Prostate gland (tissue), 2 donors: ENCODE measurements at regions not wholly inside any gene's neighbourhood (a gene's known extent, or its start where the extent isn't known, plus 50 kb on each side); places are given as distances from the start of the nearest gene placed in this dataset.

Experiments used
- POLR2A ChIP-seq: fragments of 450-650 bp; IDR thresholded peaks from one replicate; pipeline ENCODE4 v1.6.1; 2016; ENCODE audit warnings: antibody characterized with exemption, mild to moderate bottlenecking
- POLR2AphosphoS5 ChIP-seq: sonication (generic); formaldehyde crosslinking; IDR thresholded peaks from one replicate; pipeline ENCODE4 v1.6.1; 2017; ENCODE audit warnings: antibody characterized with exemption
- TF ChIP-seq, protein P1 (sequence below), 4 experiments: fragments of 200-600 bp in 2 of 4; fragments of 450-650 bp in 2 of 4; sonication (generic) in 2 of 4; IDR thresholded peaks; 1 replicate in 3 of 4; 2 replicates in 1 of 4; pipeline ENCODE4 v1.5.1; 2016 to 2019; ENCODE audit warnings: antibody characterized with exemption in 4 of 4, mild to moderate bottlenecking in 2 of 4, moderate library complexity in 2 of 4

DNA sequence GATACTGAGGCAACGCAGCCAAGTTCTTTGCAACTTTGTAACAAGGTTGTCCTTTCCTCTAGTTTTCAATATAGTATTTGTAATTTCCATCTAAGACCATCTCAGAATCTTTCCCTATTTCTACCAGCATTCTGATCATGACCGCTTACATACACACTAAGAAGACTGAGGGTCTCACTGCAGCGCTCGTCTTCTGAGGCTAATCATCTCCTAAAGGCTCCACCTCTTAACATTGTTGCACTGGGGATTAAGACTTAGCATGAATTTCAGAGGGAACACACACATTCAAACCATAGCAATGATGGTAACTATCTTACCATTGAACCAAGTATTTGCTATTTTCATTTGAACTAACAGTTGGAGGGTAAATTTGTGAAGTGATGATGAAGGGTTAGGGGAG is 463.3 kb upstream of the CCDC54 start:
- no peak for TF ChIP-seq POLR2AphosphoS5
- TF ChIP-seq, protein P1, sequence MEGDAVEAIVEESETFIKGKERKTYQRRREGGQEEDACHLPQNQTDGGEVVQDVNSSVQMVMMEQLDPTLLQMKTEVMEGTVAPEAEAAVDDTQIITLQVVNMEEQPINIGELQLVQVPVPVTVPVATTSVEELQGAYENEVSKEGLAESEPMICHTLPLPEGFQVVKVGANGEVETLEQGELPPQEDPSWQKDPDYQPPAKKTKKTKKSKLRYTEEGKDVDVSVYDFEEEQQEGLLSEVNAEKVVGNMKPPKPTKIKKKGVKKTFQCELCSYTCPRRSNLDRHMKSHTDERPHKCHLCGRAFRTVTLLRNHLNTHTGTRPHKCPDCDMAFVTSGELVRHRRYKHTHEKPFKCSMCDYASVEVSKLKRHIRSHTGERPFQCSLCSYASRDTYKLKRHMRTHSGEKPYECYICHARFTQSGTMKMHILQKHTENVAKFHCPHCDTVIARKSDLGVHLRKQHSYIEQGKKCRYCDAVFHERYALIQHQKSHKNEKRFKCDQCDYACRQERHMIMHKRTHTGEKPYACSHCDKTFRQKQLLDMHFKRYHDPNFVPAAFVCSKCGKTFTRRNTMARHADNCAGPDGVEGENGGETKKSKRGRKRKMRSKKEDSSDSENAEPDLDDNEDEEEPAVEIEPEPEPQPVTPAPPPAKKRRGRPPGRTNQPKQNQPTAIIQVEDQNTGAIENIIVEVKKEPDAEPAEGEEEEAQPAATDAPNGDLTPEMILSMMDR (IDR thresholded peaks at IDR 0.05): no peak
- no peak for TF ChIP-seq POLR2A
